Endothelial cell of umbilical vein (primary cell): ENCODE measurements at regions not wholly inside any gene's neighbourhood (a gene's known extent, or its start where the extent isn't known, plus 50 kb on each side); places are given as distances from the start of the nearest gene placed in this dataset.

ENCODE experiments used
- BruUV-seq: library from RNA; stranded (reverse); fragments of 400-500 nt; replicated peaks from 2 replicates; lab custom pipeline; 2021; lab: Mats Ljungman, UMichigan
- CTCF ChIA-PET: fragments of 300-600, 350-600 bp; sonication (Branson Sonifier 250); formaldehyde crosslinking; loops from one replicate; lab custom pipeline; 2021; ENCODE audit warnings: antibody characterized with exemption, inconsistent platforms; lab: Charles Lee
- POLR2A ChIA-PET: fragments of 300-600, 350-600 bp; sonication (Branson Sonifier 250); formaldehyde crosslinking; loops from one replicate; lab custom pipeline; 2021; ENCODE audit warnings: antibody characterized with exemption, inconsistent platforms; lab: Charles Lee
- DNase-seq: peaks from one replicate; pipeline ENCODE4 v3.0.0-alpha.2; 2011; ENCODE audit warnings: low read depth, low spot score
- FAIRE-seq: peaks from 2 replicates; lab custom pipeline; 2011; peaks lifted over from hg19 to GRCh38; lab: Jason Lieb, UNC
- H2AFZ ChIP-seq: 2 replicates; pipeline ENCODE4 v1.6.0; 2012; ENCODE audit warnings: low read depth, low read length, control low read depth, inconsistent platforms
- H3K27ac ChIP-seq: 2 replicates; pipeline ENCODE4 v1.5.1; 2011; ENCODE audit warnings: low read depth, mild to moderate bottlenecking, control low read depth, low read length, moderate library complexity; ENCODE audit not compliant: insufficient read depth
- H3K27me3 ChIP-seq, 2 experiments: 2 replicates each; pipeline versions ENCODE4 v1.6.0 to v1.6.1; 2011; ENCODE audit warnings: low read length in 2 of 2, mixed read lengths in 1 of 2; ENCODE audit not compliant: control insufficient read depth in 2 of 2, insufficient read depth in 2 of 2
- H3K36me3 ChIP-seq, 2 experiments: 2 replicates in 1 of 2; 3 replicates in 1 of 2; pipeline ENCODE4 v1.5.1; 2011; ENCODE audit warnings: low read length in 2 of 2, mild to moderate bottlenecking in 1 of 2, moderate library complexity in 1 of 2; ENCODE audit not compliant: control insufficient read depth in 2 of 2, insufficient read depth in 2 of 2; ENCODE audit errors: extremely low read depth in 1 of 2
- H3K4me1 ChIP-seq: 3 replicates; pipeline ENCODE4 v1.5.1; 2011; ENCODE audit warnings: mild to moderate bottlenecking, low read length; ENCODE audit not compliant: control insufficient read depth, insufficient read depth; ENCODE audit errors: extremely low read depth
- H3K4me2 ChIP-seq: 2 replicates; pipeline ENCODE4 v1.6.1; 2011; ENCODE audit warnings: low read length, control low read depth, mixed read lengths; ENCODE audit not compliant: insufficient read depth
- H3K4me3 ChIP-seq, 3 experiments: fragments of 200-600 bp in 1 of 3; sonication (generic), shearing (Covaris generic) in 1 of 3; replicated peaks in 1 of 3; 2 replicates each; pipeline ENCODE4 v1.5.1; 2011 to 2016; ENCODE audit warnings: control low read depth in 3 of 3, low read length in 3 of 3, mild to moderate bottlenecking in 2 of 3, inconsistent platforms in 1 of 3, low read depth in 1 of 3, moderate library complexity in 1 of 3; ENCODE audit not compliant: insufficient read depth in 1 of 3
- H3K79me2 ChIP-seq: 2 replicates; pipeline ENCODE4 v1.6.0; 2012; ENCODE audit warnings: low read length, inconsistent platforms; ENCODE audit not compliant: control insufficient read depth, insufficient read depth
- H3K9ac ChIP-seq: replicated peaks from 2 replicates; pipeline ENCODE3; 2011; ENCODE audit warnings: low read length, control low read depth; ENCODE audit not compliant: insufficient read depth; ENCODE audit errors: extremely low read depth
- H3K9me1 ChIP-seq: replicated peaks from 3 replicates; pipeline ENCODE4 v1.6.0; 2011; ENCODE audit warnings: mild to moderate bottlenecking, low read length; ENCODE audit not compliant: control insufficient read depth, insufficient read depth; ENCODE audit errors: extremely low read depth
- H3K9me3 ChIP-seq: replicated peaks from 2 replicates; pipeline ENCODE4 v1.5.1; 2012; ENCODE audit warnings: low read length, inconsistent platforms; ENCODE audit not compliant: control insufficient read depth, insufficient read depth
- H4K20me1 ChIP-seq: replicated peaks from 2 replicates; pipeline ENCODE3; 2011; ENCODE audit warnings: mild to moderate bottlenecking, low read length; ENCODE audit not compliant: control insufficient read depth, insufficient read depth; ENCODE audit errors: extremely low read depth
- GATA2 ChIP-seq: IDR thresholded peaks from 2 replicates; pipeline ENCODE4 v1.7.0; 2011; ENCODE audit warnings: low read depth, mild to moderate bottlenecking, moderate library complexity, mixed read lengths, low read length; ENCODE audit not compliant: insufficient read length, insufficient read depth
- POLR2A ChIP-seq: IDR thresholded peaks from 2 replicates; pipeline ENCODE4 v1.6.1; 2012; ENCODE audit warnings: low read depth, mild to moderate bottlenecking, control low read depth, low read length
- dilution Hi-C: fragments of 300-500 bp; cut with MboI; formaldehyde crosslinking; loops from one replicate; pipeline ENCODE4 v1.15.0; 2019; ENCODE audit warnings: low sequenced_read_pairs; ENCODE audit not compliant: extremely low pct_ligation_motif_present
- intact Hi-C: fragments of 100-400 bp; cut with micrococcal nuclease; formaldehyde crosslinking; loops from one replicate; pipeline ENCODE4 v1.10.0; 2022
- TF ChIP-seq, protein P1 (sequence below), 2 donors: IDR thresholded peaks; 1 replicate in 1 of 2; 2 replicates in 1 of 2; pipeline ENCODE4 v1.5.1; 2011; ENCODE audit warnings: low read length in 2 of 2, mild to moderate bottlenecking in 2 of 2, moderate library complexity in 2 of 2, control low read depth in 1 of 2, inconsistent platforms in 1 of 2, low read depth in 1 of 2; ENCODE audit not compliant: insufficient read depth in 1 of 2; ENCODE audit errors: extremely low read depth in 1 of 2
- TF ChIP-seq, protein P2 (sequence below): IDR thresholded peaks from 2 replicates; pipeline ENCODE4 v1.6.1; 2011; ENCODE audit not compliant: insufficient read depth, insufficient read length

DNA sequence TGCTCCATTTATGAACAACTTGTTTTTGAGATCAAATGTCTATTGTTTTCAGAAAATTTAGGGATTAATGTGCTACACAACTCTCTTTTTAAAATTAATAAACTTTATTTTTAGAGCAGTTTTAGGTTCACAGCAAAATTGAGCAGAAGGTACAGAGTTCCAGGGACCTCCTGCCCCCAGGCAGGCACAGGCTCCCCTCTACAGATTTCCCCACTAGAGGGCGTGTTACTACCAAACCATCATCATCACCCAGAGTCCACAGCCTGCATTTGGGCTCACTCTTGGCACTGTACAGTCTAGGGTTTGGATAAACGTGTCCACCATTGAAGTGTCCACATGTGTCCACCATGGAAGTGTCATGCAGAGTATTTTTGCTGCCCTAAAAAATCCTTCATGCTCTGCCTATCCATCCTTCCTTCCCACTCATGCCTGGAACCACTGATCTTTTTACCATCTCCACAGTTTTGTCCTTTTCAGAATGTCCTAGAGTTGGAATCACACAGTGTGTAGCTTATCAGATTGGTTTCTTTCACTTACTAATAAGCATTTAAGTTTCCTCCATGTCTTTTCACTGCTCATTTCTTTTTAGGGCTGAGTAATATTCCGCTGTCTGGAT is 61.7 kb downstream of the MRPL36 start:
- Histone ChIP-seq H3K36me3 (no peaks in the 10 kb centered on the region), H2AFZ (no peak overlapping the region), H3K9me3 (no peaks in the 10 kb centered on the region), H4K20me1 (no peaks in the 10 kb centered on the region), H3K27ac (no peak overlapping the region), H3K27me3 (no peaks in the 10 kb centered on the region), H3K4me3 (no peak overlapping the region), H3K4me1 (no peaks in the 10 kb centered on the region), H3K9ac (no peak overlapping the region), H3K4me2 (no peak overlapping the region), H3K9me1 (no peaks in the 10 kb centered on the region), H3K79me2 (no peaks in the 10 kb centered on the region)
- BruUV-seq, result no TSS peak
- DNase-seq (peak; percentile 20), FAIRE-seq (no peak)
- POLR2A ChIA-PET, result no interaction called here
- intact Hi-C loops (no loop called here), dilution Hi-C loops (no loop called here)
- CTCF ChIA-PET, result interaction anchor here (0.7 kb wide), 1 partner anchor 301 kb away, joined by 3 read pairs; no protein-coding TSS in a partner anchor
- TF ChIP-seq, protein P1, sequence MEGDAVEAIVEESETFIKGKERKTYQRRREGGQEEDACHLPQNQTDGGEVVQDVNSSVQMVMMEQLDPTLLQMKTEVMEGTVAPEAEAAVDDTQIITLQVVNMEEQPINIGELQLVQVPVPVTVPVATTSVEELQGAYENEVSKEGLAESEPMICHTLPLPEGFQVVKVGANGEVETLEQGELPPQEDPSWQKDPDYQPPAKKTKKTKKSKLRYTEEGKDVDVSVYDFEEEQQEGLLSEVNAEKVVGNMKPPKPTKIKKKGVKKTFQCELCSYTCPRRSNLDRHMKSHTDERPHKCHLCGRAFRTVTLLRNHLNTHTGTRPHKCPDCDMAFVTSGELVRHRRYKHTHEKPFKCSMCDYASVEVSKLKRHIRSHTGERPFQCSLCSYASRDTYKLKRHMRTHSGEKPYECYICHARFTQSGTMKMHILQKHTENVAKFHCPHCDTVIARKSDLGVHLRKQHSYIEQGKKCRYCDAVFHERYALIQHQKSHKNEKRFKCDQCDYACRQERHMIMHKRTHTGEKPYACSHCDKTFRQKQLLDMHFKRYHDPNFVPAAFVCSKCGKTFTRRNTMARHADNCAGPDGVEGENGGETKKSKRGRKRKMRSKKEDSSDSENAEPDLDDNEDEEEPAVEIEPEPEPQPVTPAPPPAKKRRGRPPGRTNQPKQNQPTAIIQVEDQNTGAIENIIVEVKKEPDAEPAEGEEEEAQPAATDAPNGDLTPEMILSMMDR (IDR thresholded peaks at IDR 0.05; ENCODE audit: extremely low read depth in 1 of 2, insufficient read depth in 1 of 2, low read depth in 1 of 2, low read length in 2 of 2), result peak; percentile 63 to 71
- no peak for TF ChIP-seq POLR2A
- TF ChIP-seq GATA2, result no peak
- TF ChIP-seq, protein P2, sequence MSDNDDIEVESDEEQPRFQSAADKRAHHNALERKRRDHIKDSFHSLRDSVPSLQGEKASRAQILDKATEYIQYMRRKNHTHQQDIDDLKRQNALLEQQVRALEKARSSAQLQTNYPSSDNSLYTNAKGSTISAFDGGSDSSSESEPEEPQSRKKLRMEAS, result no peak
